ENCODE measurements at regions not wholly inside any gene's neighbourhood (a gene's known extent, or its start where the extent isn't known, plus 50 kb on each side); places are given as distances from the start of the nearest gene placed in this dataset.

- no peak for TF ChIP-seq CTCF (IDR thresholded peaks at IDR 0.05)
- TF ChIP-seq EP300 (IDR thresholded peaks at IDR 0.05): no peak
Measured at GRCh38 chr4:79476196-79476595, 68.2 kb upstream of the GK2 start.

Measured in ovary (tissue), 3 donors.